K562 (cell line): ENCODE measurements at regions not wholly inside any gene's neighbourhood (a gene's known extent, or its start where the extent isn't known, plus 50 kb on each side); places are given as distances from the start of the nearest gene placed in this dataset.

ENCODE experiments used
- ATAC-seq: fragments of 200-7000 bp; cut with Tn5 transposase; 3 replicates; pipeline ENCODE4 v1.9.1; 2020; ENCODE audit warnings: moderate library complexity
- BruUV-seq: library from RNA; stranded (reverse); fragments of 400-500 nt; replicated peaks from 2 replicates; lab custom pipeline; 2021; lab: Mats Ljungman, UMichigan
- CTCF ChIA-PET: fragments of 300-600 bp; formaldehyde crosslinking; extraction: SDS; loops from one replicate; lab custom pipeline; 2021; ENCODE audit warnings: low intra/inter-chr PET ratio; lab: Yijun Ruan, JAX
- POLR2A ChIA-PET: fragments of 300-600, 350-650 bp; sonication (Branson Sonifier 250); formaldehyde crosslinking; extraction: SDS; loops from one replicate; lab custom pipeline; 2021; ENCODE audit warnings: antibody characterized with exemption, inconsistent platforms; lab: Yijun Ruan, JAX
- DNase-seq, 4 experiments: peaks; one replicate each; pipeline versions ENCODE4 v3.0.0 to v3.0.0-alpha.2; 2011 to 2018; ENCODE audit warnings: low spot score in 3 of 4, mixed read lengths in 3 of 4; ENCODE audit errors: extremely low read depth in 1 of 4
- FAIRE-seq: peaks from 2 replicates; lab custom pipeline; 2011; peaks lifted over from hg19 to GRCh38; lab: Jason Lieb, UNC
- H2AFZ ChIP-seq: 2 replicates; pipeline ENCODE4 v1.6.0; 2011; ENCODE audit warnings: low read depth, low read length, control low read depth, inconsistent platforms
- H3K27ac ChIP-seq: fragments of 200-600 bp; 3 replicates; pipeline ENCODE4 v1.8.0; 2011; ENCODE audit warnings: low read depth, mild to moderate bottlenecking, control low read depth, inconsistent platforms, low read length, moderate library complexity, mixed read lengths; ENCODE audit errors: extremely low read depth
- H3K27me3 ChIP-seq, 2 experiments: fragments of 300-600 bp in 1 of 2; 2 replicates in 1 of 2; 3 replicates in 1 of 2; pipeline versions ENCODE4 v1.6.0 to v1.8.0; 2011; ENCODE audit warnings: inconsistent platforms in 2 of 2, low read length in 2 of 2, mild to moderate bottlenecking in 1 of 2, mixed read lengths in 1 of 2, moderate library complexity in 1 of 2; ENCODE audit not compliant: control insufficient read depth in 2 of 2, insufficient read depth in 2 of 2
- H3K36me3 ChIP-seq: fragments of 300-600 bp; 3 replicates; pipeline ENCODE4 v1.8.0; 2011; ENCODE audit warnings: mild to moderate bottlenecking, low read length, inconsistent platforms; ENCODE audit not compliant: control insufficient read depth, insufficient read depth
- H3K4me1 ChIP-seq, 2 experiments: fragments of 200-600 bp in 1 of 2; replicated peaks in 1 of 2; 2 replicates in 1 of 2; 3 replicates in 1 of 2; pipeline versions ENCODE4 v1.5.1 to v1.8.0; 2011; ENCODE audit warnings: inconsistent platforms in 2 of 2, low read length in 2 of 2, mild to moderate bottlenecking in 1 of 2, mixed read lengths in 1 of 2, moderate library complexity in 1 of 2; ENCODE audit not compliant: control insufficient read depth in 2 of 2, insufficient read depth in 2 of 2
- H3K4me2 ChIP-seq: 2 replicates; pipeline ENCODE4 v1.6.1; 2011; ENCODE audit warnings: low read length, control low read depth, inconsistent platforms, mixed read lengths; ENCODE audit not compliant: insufficient read depth
- H3K4me3 ChIP-seq: fragments of 200-600 bp; sonication (generic), shearing (Covaris generic); 2 replicates; pipeline ENCODE4 v1.5.1; 2016; ENCODE audit warnings: control low read depth, inconsistent platforms
- H3K79me2 ChIP-seq: fragments of 200-600 bp; 3 replicates; pipeline ENCODE4 v1.8.0; 2011; ENCODE audit warnings: low read length, inconsistent platforms; ENCODE audit not compliant: control insufficient read depth, insufficient read depth
- H3K9ac ChIP-seq, 2 experiments: 2 replicates each; pipeline versions ENCODE4 v1.6.0 to v1.6.1; 2011; ENCODE audit warnings: low read depth in 2 of 2, low read length in 2 of 2, control low read depth in 1 of 2, inconsistent platforms in 1 of 2, mild to moderate bottlenecking in 1 of 2, mixed read lengths in 1 of 2; ENCODE audit not compliant: insufficient read depth in 1 of 2
- H3K9me1 ChIP-seq: one replicate; pipeline ENCODE4 v1.6.0; 2011; ENCODE audit warnings: inconsistent platforms, mild to moderate bottlenecking, low read length, moderate library complexity; ENCODE audit not compliant: control insufficient read depth, insufficient read depth
- H3K9me3 ChIP-seq: replicated peaks from 2 replicates; pipeline ENCODE4 v1.5.1; 2011; ENCODE audit warnings: low read depth, low read length, inconsistent platforms; ENCODE audit not compliant: control insufficient read depth, insufficient read depth
- H4K20me1 ChIP-seq: replicated peaks from 2 replicates; pipeline ENCODE4 v1.6.1; 2011; ENCODE audit warnings: low read length, inconsistent platforms, mixed read lengths; ENCODE audit not compliant: control insufficient read depth, insufficient read depth
- ATF4 ChIP-seq: fragments of 450-650 bp; formaldehyde crosslinking; IDR thresholded peaks from 2 replicates; pipeline ENCODE4 v1.4.0; 2022; ENCODE audit warnings: mild to moderate bottlenecking, moderate library complexity
- RBM17 ChIP-seq: fragments of 200-400 bp; formaldehyde crosslinking; IDR thresholded peaks from 2 replicates; pipeline ENCODE4 v1.6.1; 2017; ENCODE audit warnings: low read depth, mild to moderate bottlenecking, low read length, borderline replicate concordance
- ZMIZ1 ChIP-seq, 2 experiments: fragments of 150-350 bp in 1 of 2; IDR thresholded peaks; 2 replicates each; pipeline ENCODE4 v1.6.1; 2012 to 2016; ENCODE audit warnings: low read depth in 2 of 2, low read length in 2 of 2, mild to moderate bottlenecking in 1 of 2, moderate library complexity in 1 of 2
- WGBS: fragments of 100-300 bp; shearing (Covaris generic); methylation state at CpG from one replicate; pipeline ENCODE4 v1.1.6; 2016; ENCODE audit warnings: low coverage, mixed read lengths; ENCODE audit not compliant: insufficient coverage; ENCODE audit errors: missing lambda C conversion rate; 5-methylcytosine and 5-hydroxymethylcytosine counted together
- in situ Hi-C: fragments of 300-500 bp; cut with MboI; formaldehyde crosslinking; loops from 4 replicates; pipeline ENCODE4 v1.15.0; 2018; ENCODE audit warnings: inconsistent platforms, mixed read lengths
- intact Hi-C: fragments of 100-400 bp; cut with micrococcal nuclease; formaldehyde crosslinking; loops from 2 replicates; pipeline ENCODE4 v1.14.2; 2022
- TF ChIP-seq, protein P1 (sequence below): fragments of 450-650 bp; formaldehyde crosslinking; IDR thresholded peaks from 2 replicates; pipeline ENCODE4 v1.4.0; 2020; ENCODE audit warnings: mild to moderate bottlenecking, mixed read lengths

GRCh38 chr5:89849830-89850512 is 559.6 kb downstream of the CETN3 start:
- DNase-seq, result no peak
- no peak for ATAC-seq
- no peak for FAIRE-seq
- TF ChIP-seq RBM17 (no peak), ATF4 (peak; percentile 62; the same call in 1 of the 2 replicates), ZMIZ1 (IDR thresholded peaks at IDR 0.05; ENCODE audit: low read depth in 2 of 2, low read length in 2 of 2) (no peak)
- TF ChIP-seq, protein P1, sequence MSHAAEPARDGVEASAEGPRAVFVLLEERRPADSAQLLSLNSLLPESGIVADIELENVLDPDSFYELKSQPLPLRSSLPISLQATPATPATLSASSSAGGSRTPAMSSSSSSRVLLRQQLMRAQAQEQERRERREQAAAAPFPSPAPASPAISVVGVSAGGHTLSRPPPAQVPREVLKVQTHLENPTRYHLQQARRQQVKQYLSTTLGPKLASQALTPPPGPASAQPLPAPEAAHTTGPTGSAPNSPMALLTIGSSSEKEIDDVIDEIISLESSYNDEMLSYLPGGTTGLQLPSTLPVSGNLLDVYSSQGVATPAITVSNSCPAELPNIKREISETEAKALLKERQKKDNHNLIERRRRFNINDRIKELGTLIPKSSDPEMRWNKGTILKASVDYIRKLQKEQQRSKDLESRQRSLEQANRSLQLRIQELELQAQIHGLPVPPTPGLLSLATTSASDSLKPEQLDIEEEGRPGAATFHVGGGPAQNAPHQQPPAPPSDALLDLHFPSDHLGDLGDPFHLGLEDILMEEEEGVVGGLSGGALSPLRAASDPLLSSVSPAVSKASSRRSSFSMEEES (CRISPR knock-in tag), result peak; percentile 69
- Histone ChIP-seq H3K79me2 (no peaks in the 10 kb centered on the region), H3K27me3 (no peaks in the 10 kb centered on the region), H3K9me3 (no peaks in the 10 kb centered on the region), H3K27ac (no peak overlapping the region), H2AFZ (no peak overlapping the region), H4K20me1 (no peaks in the 10 kb centered on the region), H3K9ac (no peak overlapping the region), H3K4me1 (no peaks in the 10 kb centered on the region), H3K36me3 (no peaks in the 10 kb centered on the region), H3K4me3 (no peak overlapping the region), H3K9me1 (no peaks in the 10 kb centered on the region), H3K4me2 (no peak overlapping the region)
- in situ Hi-C loops (no loop called here), intact Hi-C loops (no loop called here)
- 8% methylated on average over 1 of the region's 1 CpG for WGBS
- POLR2A ChIA-PET, result no interaction called here
- CTCF ChIA-PET, result no interaction called here
- BruUV-seq, result no TSS peak
